HepG2 (cell line): ENCODE measurements at regions not wholly inside any gene's neighbourhood (a gene's known extent, or its start where the extent isn't known, plus 50 kb on each side); places are given as distances from the start of the nearest gene placed in this dataset.

Experiments used
- HNF4A ChIP-seq: sonication (generic); formaldehyde crosslinking; IDR thresholded peaks from 2 replicates; pipeline ENCODE4 v1.4.0; 2020; ENCODE audit warnings: missing genetic modification reagents
- IRF1 ChIP-seq: sonication (generic); formaldehyde crosslinking; IDR thresholded peaks from 2 replicates; pipeline ENCODE4 v1.4.0; 2020; ENCODE audit warnings: low read depth, mild to moderate bottlenecking, missing genetic modification reagents
- IRF2 ChIP-seq: IDR thresholded peaks from 2 replicates; pipeline ENCODE4 v1.6.1; 2018; ENCODE audit warnings: missing genetic modification reagents, missing compliant biosample characterization
- KLF6 ChIP-seq: IDR thresholded peaks from 2 replicates; pipeline ENCODE4 v1.8.0; 2016; ENCODE audit warnings: missing biosample characterization, missing genetic modification reagents
- MAFF ChIP-seq: IDR thresholded peaks from 2 replicates; pipeline ENCODE4 v1.6.1; 2011; ENCODE audit warnings: low read depth, low read length, improper control_type of control experiment
- MTF2 ChIP-seq: sonication (generic); formaldehyde crosslinking; IDR thresholded peaks from 2 replicates; pipeline ENCODE4 v1.5.0; 2020; ENCODE audit warnings: missing genetic modification reagents, borderline replicate concordance
- NFE2L2 ChIP-seq: fragments of 150-350 bp; IDR thresholded peaks from 2 replicates; pipeline ENCODE4 v1.6.1; 2014; ENCODE audit warnings: low read length
- RAD21 ChIP-seq: fragments of 450-650 bp; formaldehyde crosslinking; IDR thresholded peaks from 2 replicates; pipeline ENCODE4 v1.5.0; 2020; ENCODE audit warnings: mild to moderate bottlenecking
- RFX1 ChIP-seq: fragments of 450-650 bp; IDR thresholded peaks from 2 replicates; pipeline ENCODE4 v1.6.1; 2017
- RFXAP ChIP-seq: sonication (generic); formaldehyde crosslinking; IDR thresholded peaks from 2 replicates; pipeline ENCODE4 v1.4.0; 2020; ENCODE audit warnings: missing genetic modification reagents, borderline replicate concordance
- TFDP2 ChIP-seq: sonication (generic); formaldehyde crosslinking; IDR thresholded peaks from 2 replicates; pipeline ENCODE4 v1.4.0; 2020; ENCODE audit warnings: missing genetic modification reagents
- ZC3H13 ChIP-seq: sonication (generic); formaldehyde crosslinking; IDR thresholded peaks from 2 replicates; pipeline ENCODE4 v1.8.1; 2023; ENCODE audit warnings: mild to moderate bottlenecking, missing genetic modification reagents, moderate library complexity
- ZFAT ChIP-seq: sonication (generic); formaldehyde crosslinking; conservative IDR thresholded peaks from 2 replicates; pipeline ENCODE4 v1.8.1; 2023; ENCODE audit warnings: missing genetic modification reagents, inconsistent platforms
- ZNF44 ChIP-seq: sonication (generic); formaldehyde crosslinking; IDR thresholded peaks from 2 replicates; pipeline ENCODE4 v1.5.1; 2020; ENCODE audit warnings: mild to moderate bottlenecking, missing genetic modification reagents
- ZNF558 ChIP-seq: sonication (generic); formaldehyde crosslinking; IDR thresholded peaks from 2 replicates; pipeline ENCODE4 v1.9.0; 2022; ENCODE audit warnings: mild to moderate bottlenecking, missing genetic modification reagents, borderline replicate concordance
- ZNF562 ChIP-seq: sonication (generic); formaldehyde crosslinking; IDR thresholded peaks from 2 replicates; pipeline ENCODE4 v1.8.0; 2022; ENCODE audit warnings: missing genetic modification reagents, borderline replicate concordance
- ZNF839 ChIP-seq: sonication (generic); formaldehyde crosslinking; IDR thresholded peaks from 2 replicates; pipeline ENCODE4 v1.4.0; 2020; ENCODE audit warnings: missing genetic modification reagents, mild to moderate bottlenecking, borderline replicate concordance
- ZNF878 ChIP-seq: sonication (generic); formaldehyde crosslinking; IDR thresholded peaks from 2 replicates; pipeline ENCODE4 v1.8.1; 2023; ENCODE audit warnings: mild to moderate bottlenecking, missing genetic modification reagents, moderate library complexity
- ZSCAN20 ChIP-seq: sonication (generic); formaldehyde crosslinking; IDR thresholded peaks from 2 replicates; pipeline ENCODE4 v1.4.0; 2020; ENCODE audit warnings: missing genetic modification reagents, mild to moderate bottlenecking, borderline replicate concordance
- TF ChIP-seq, protein P1 (sequence below): sonication (generic); formaldehyde crosslinking; IDR thresholded peaks from 2 replicates; pipeline ENCODE4 v1.8.0; 2022; ENCODE audit warnings: low read depth, missing genetic modification reagents
- TF ChIP-seq, protein P2 (sequence below): sonication (generic); formaldehyde crosslinking; IDR thresholded peaks from 2 replicates; pipeline ENCODE4 v1.5.1; 2020; ENCODE audit warnings: missing genetic modification reagents, mild to moderate bottlenecking, borderline replicate concordance
- TF ChIP-seq, protein P3 (sequence below): sonication (generic); formaldehyde crosslinking; IDR thresholded peaks from 2 replicates; pipeline ENCODE4 v1.5.0; 2020; ENCODE audit warnings: mild to moderate bottlenecking, missing genetic modification reagents

DNA sequence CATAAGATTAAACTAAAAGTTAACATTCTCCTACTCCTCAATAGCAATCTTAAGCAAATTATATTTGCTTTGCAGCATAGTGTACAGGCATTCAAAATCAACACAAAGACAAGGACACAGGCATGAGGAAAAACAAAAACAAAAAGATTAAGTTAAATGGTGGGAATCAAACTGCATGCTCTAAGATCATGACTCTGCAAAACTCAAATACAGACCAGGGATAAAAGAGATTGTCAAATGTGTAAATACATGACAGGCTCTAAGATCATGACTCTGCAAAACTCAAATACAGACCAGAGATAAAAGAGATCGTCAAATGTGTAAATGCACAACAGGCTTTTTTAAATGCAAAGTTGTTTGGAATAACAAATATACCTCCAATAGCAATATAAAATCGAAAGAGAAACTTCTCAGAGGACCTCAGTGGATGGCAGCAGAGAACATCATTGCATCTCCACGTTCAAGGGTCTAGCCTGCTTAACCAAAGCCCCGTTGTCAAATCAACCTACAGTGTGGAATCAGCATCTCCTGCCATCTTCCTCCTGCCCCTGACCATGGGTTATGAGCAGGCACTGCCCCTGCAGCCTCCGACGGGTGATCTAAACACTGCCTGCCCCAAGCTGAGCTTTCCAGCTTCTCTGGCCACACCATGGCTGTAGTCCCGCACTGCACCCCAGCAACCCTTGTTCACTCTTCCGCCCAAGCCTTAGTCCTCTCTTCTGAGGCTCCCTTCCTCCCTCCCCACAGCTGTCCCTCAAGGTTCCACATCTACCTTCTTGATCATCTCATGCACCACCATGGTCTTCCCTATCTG lies 446.1 kb downstream of the SOX9 start (continued):
- TF ChIP-seq ZNF878 (CRISPR knock-in tag) (no peak), ZC3H13 (CRISPR knock-in tag) (no peak), KLF6 (CRISPR knock-in tag) (no peak), NFE2L2 (peak; percentile 83), ZNF562 (CRISPR knock-in tag) (no peak), ZNF839 (CRISPR knock-in tag) (no peak), MAFF (peak; percentile 64), ZFAT (no peak), IRF1 (no peak), RFXAP (CRISPR knock-in tag) (no peak), HNF4A (CRISPR knock-in tag) (no peak), RFX1 (no peak), ZSCAN20 (CRISPR knock-in tag) (no peak), MTF2 (CRISPR knock-in tag) (no peak), RAD21 (no peak; the same call in 1 of the 2 replicates), IRF2 (CRISPR knock-in tag) (no peak), ZNF558 (CRISPR knock-in tag) (no peak), ZNF44 (CRISPR knock-in tag) (no peak), TFDP2 (no peak)
- TF ChIP-seq, protein P1, sequence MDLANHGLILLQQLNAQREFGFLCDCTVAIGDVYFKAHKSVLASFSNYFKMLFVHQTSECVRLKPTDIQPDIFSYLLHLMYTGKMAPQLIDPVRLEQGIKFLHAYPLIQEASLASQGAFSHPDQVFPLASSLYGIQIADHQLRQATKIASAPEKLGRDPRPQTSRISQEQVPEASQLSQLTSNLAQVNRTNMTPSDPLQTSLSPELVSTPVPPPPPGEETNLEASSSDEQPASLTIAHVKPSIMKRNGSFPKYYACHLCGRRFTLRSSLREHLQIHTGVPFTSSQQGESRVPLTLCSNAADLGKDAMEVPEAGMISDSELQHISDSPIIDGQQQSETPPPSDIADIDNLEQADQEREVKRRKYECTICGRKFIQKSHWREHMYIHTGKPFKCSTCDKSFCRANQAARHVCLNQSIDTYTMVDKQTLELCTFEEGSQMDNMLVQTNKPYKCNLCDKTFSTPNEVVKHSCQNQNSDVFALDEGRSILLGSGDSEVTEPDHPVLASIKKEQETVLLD (CRISPR knock-in tag) = no peak
- TF ChIP-seq, protein P2, sequence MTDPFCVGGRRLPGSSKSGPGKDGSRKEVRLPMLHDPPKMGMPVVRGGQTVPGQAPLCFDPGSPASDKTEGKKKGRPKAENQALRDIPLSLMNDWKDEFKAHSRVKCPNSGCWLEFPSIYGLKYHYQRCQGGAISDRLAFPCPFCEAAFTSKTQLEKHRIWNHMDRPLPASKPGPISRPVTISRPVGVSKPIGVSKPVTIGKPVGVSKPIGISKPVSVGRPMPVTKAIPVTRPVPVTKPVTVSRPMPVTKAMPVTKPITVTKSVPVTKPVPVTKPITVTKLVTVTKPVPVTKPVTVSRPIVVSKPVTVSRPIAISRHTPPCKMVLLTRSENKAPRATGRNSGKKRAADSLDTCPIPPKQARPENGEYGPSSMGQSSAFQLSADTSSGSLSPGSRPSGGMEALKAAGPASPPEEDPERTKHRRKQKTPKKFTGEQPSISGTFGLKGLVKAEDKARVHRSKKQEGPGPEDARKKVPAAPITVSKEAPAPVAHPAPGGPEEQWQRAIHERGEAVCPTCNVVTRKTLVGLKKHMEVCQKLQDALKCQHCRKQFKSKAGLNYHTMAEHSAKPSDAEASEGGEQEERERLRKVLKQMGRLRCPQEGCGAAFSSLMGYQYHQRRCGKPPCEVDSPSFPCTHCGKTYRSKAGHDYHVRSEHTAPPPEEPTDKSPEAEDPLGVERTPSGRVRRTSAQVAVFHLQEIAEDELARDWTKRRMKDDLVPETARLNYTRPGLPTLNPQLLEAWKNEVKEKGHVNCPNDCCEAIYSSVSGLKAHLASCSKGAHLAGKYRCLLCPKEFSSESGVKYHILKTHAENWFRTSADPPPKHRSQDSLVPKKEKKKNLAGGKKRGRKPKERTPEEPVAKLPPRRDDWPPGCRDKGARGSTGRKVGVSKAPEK (CRISPR knock-in tag) = no peak
- TF ChIP-seq, protein P3, sequence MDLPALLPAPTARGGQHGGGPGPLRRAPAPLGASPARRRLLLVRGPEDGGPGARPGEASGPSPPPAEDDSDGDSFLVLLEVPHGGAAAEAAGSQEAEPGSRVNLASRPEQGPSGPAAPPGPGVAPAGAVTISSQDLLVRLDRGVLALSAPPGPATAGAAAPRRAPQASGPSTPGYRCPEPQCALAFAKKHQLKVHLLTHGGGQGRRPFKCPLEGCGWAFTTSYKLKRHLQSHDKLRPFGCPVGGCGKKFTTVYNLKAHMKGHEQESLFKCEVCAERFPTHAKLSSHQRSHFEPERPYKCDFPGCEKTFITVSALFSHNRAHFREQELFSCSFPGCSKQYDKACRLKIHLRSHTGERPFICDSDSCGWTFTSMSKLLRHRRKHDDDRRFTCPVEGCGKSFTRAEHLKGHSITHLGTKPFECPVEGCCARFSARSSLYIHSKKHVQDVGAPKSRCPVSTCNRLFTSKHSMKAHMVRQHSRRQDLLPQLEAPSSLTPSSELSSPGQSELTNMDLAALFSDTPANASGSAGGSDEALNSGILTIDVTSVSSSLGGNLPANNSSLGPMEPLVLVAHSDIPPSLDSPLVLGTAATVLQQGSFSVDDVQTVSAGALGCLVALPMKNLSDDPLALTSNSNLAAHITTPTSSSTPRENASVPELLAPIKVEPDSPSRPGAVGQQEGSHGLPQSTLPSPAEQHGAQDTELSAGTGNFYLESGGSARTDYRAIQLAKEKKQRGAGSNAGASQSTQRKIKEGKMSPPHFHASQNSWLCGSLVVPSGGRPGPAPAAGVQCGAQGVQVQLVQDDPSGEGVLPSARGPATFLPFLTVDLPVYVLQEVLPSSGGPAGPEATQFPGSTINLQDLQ = no peak
